Ovary (tissue), 3 donors: ENCODE measurements at regions not wholly inside any gene's neighbourhood (a gene's known extent, or its start where the extent isn't known, plus 50 kb on each side); places are given as distances from the start of the nearest gene placed in this dataset.

Experiments used
- POLR2A ChIP-seq: fragments of 450-650 bp; IDR thresholded peaks from one replicate; pipeline ENCODE4 v1.6.1; 2017; ENCODE audit warnings: antibody characterized with exemption, mild to moderate bottlenecking, moderate library complexity
- TF ChIP-seq, protein P1 (sequence below), 3 donors: fragments of 450-650 bp in 2 of 3; fragments of 200-600 bp in 1 of 3; IDR thresholded peaks; one replicate each; pipeline versions ENCODE4 v1.5.1 to v1.8.0; 2016 to 2022; ENCODE audit warnings: antibody characterized with exemption in 3 of 3, mild to moderate bottlenecking in 1 of 3
- donor health status: DM: no; HTN: no; CAD: no.

DNA sequence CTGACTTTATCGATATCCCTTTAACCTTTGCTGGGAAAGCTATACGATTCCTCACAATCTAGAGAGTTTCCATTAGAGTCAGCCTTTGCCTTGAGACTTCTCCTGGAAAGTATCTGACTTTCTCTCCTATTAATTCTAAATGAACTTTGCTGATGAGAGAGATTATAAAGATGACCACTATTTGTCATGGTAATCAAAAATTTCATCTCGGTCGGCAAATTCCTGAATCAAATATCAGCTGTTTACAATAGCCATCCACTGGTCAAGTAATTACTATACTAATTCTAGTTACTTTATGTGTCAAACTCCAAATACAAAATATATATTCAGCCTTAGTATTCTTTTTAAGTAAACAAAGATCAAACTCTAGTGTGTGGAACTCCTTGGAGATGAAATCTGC lies 164.4 kb upstream of the ITGA1 start:
- TF ChIP-seq, protein P1, sequence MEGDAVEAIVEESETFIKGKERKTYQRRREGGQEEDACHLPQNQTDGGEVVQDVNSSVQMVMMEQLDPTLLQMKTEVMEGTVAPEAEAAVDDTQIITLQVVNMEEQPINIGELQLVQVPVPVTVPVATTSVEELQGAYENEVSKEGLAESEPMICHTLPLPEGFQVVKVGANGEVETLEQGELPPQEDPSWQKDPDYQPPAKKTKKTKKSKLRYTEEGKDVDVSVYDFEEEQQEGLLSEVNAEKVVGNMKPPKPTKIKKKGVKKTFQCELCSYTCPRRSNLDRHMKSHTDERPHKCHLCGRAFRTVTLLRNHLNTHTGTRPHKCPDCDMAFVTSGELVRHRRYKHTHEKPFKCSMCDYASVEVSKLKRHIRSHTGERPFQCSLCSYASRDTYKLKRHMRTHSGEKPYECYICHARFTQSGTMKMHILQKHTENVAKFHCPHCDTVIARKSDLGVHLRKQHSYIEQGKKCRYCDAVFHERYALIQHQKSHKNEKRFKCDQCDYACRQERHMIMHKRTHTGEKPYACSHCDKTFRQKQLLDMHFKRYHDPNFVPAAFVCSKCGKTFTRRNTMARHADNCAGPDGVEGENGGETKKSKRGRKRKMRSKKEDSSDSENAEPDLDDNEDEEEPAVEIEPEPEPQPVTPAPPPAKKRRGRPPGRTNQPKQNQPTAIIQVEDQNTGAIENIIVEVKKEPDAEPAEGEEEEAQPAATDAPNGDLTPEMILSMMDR (IDR thresholded peaks at IDR 0.05) = no peak
- no peak for TF ChIP-seq POLR2A
